Breast epithelium (tissue), 3 donors: ENCODE measurements at regions not wholly inside any gene's neighbourhood (a gene's known extent, or its start where the extent isn't known, plus 50 kb on each side); places are given as distances from the start of the nearest gene placed in this dataset.

Experiments used
- POLR2A ChIP-seq: fragments of 450-650 bp; IDR thresholded peaks from one replicate; pipeline ENCODE4 v1.6.1; 2016; ENCODE audit warnings: antibody characterized with exemption, mild to moderate bottlenecking, moderate library complexity
- POLR2AphosphoS5 ChIP-seq, 3 donors: sonication (generic); formaldehyde crosslinking; IDR thresholded peaks; one replicate each; pipeline ENCODE4 v1.6.1; 2017; ENCODE audit warnings: antibody characterized with exemption in 3 of 3
- TF ChIP-seq, protein P1 (sequence below), 3 donors: fragments of 450-650 bp; IDR thresholded peaks; one replicate each; pipeline ENCODE4 v1.5.1; 2016 to 2017; ENCODE audit warnings: antibody characterized with exemption in 3 of 3, mild to moderate bottlenecking in 3 of 3, moderate library complexity in 3 of 3

DNA sequence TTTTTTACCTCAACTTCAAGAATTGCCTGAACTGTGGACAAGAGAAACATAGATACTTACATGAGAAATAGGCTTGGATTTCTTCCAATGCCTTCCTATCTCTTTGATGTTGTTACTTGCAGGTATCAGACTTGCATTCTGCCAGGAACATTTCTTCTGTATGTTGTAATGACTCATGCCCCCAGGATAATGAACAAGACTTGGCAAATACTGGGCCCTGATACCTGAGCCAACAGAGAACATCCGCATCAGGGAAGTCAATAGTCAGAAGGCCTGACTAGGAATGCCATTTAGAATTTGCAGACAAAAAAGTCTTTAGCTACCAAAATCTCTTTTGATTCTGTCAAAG lies 273.7 kb upstream of the KIRREL3 start:
- TF ChIP-seq POLR2AphosphoS5 (IDR thresholded peaks at IDR 0.05) (no peak), POLR2A (no peak)
- TF ChIP-seq, protein P1, sequence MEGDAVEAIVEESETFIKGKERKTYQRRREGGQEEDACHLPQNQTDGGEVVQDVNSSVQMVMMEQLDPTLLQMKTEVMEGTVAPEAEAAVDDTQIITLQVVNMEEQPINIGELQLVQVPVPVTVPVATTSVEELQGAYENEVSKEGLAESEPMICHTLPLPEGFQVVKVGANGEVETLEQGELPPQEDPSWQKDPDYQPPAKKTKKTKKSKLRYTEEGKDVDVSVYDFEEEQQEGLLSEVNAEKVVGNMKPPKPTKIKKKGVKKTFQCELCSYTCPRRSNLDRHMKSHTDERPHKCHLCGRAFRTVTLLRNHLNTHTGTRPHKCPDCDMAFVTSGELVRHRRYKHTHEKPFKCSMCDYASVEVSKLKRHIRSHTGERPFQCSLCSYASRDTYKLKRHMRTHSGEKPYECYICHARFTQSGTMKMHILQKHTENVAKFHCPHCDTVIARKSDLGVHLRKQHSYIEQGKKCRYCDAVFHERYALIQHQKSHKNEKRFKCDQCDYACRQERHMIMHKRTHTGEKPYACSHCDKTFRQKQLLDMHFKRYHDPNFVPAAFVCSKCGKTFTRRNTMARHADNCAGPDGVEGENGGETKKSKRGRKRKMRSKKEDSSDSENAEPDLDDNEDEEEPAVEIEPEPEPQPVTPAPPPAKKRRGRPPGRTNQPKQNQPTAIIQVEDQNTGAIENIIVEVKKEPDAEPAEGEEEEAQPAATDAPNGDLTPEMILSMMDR (IDR thresholded peaks at IDR 0.05): no peak
